Mucosa of rectum (tissue), 2 donors: ENCODE measurements at regions not wholly inside any gene's neighbourhood (a gene's known extent, or its start where the extent isn't known, plus 50 kb on each side); places are given as distances from the start of the nearest gene placed in this dataset.

ENCODE experiments used
- H3K27ac ChIP-seq, 2 donors: one replicate each; pipeline ENCODE4 v1.7.0; 2013; ENCODE audit warnings: inconsistent platforms in 2 of 2, low read depth in 2 of 2, low read length in 2 of 2
- H3K27me3 ChIP-seq, 2 donors: one replicate each; pipeline ENCODE4 v1.7.0; 2013; ENCODE audit warnings: low read length in 2 of 2; ENCODE audit not compliant: control insufficient read depth in 2 of 2, insufficient read depth in 2 of 2
- H3K36me3 ChIP-seq, 2 donors: one replicate each; pipeline ENCODE4 v1.7.0; 2013; ENCODE audit warnings: low read length in 2 of 2; ENCODE audit not compliant: control insufficient read depth in 2 of 2, insufficient read depth in 2 of 2
- H3K4me1 ChIP-seq, 2 donors: one replicate each; pipeline ENCODE4 v1.7.0; 2013; ENCODE audit warnings: low read length in 2 of 2, mild to moderate bottlenecking in 1 of 2; ENCODE audit not compliant: control insufficient read depth in 2 of 2, insufficient read depth in 2 of 2
- H3K4me3 ChIP-seq, 2 donors: one replicate each; pipeline ENCODE4 v1.7.0; 2013; ENCODE audit warnings: low read length in 2 of 2
- H3K9ac ChIP-seq, 2 donors: one replicate each; pipeline ENCODE4 v1.7.0; 2013; ENCODE audit warnings: low read length in 2 of 2, low read depth in 1 of 2, mild to moderate bottlenecking in 1 of 2
- H3K9me3 ChIP-seq, 2 donors: one replicate each; pipeline ENCODE4 v1.7.0; 2013; ENCODE audit warnings: low read length in 2 of 2; ENCODE audit not compliant: control insufficient read depth in 2 of 2
- donor health status: healthy.
- donor health status: Normal muscosa, but diverticular disease.

GRCh38 chr10:55311848-55312635, 511.0 kb upstream of the PCDH15 start:
- no peak overlapping the region for H3K27ac ChIP-seq
- no peak overlapping the region for H3K4me3 ChIP-seq
- no peaks in the 10 kb centered on the region for H3K27me3 ChIP-seq
- no peaks in the 10 kb centered on the region for H3K36me3 ChIP-seq
- no peak overlapping the region for H3K9ac ChIP-seq
- no peaks in the 10 kb centered on the region for H3K9me3 ChIP-seq
- no peaks in the 10 kb centered on the region for H3K4me1 ChIP-seq

GRCh38 chr10:55310143-55310542, 509.1 kb upstream of the PCDH15 start:
- Histone ChIP-seq H3K27me3 (no peaks in the 10 kb centered on the region), H3K9me3 (no peaks in the 10 kb centered on the region), H3K9ac (no peak overlapping the region), H3K4me3 (no peak overlapping the region), H3K36me3 (no peaks in the 10 kb centered on the region), H3K4me1 (no peaks in the 10 kb centered on the region), H3K27ac (no peak overlapping the region)

- H3K9ac ChIP-seq, result no peak overlapping the region
- H3K4me3 ChIP-seq, result no peak overlapping the region
- no peaks in the 10 kb centered on the region for H3K27me3 ChIP-seq
- no peaks in the 10 kb centered on the region for H3K4me1 ChIP-seq
- H3K36me3 ChIP-seq, result no peaks in the 10 kb centered on the region
- H3K9me3 ChIP-seq, result no peaks in the 10 kb centered on the region
- no peak overlapping the region for H3K27ac ChIP-seq
Measured at GRCh38 chr10:55305285-55305684, 504.3 kb upstream of the PCDH15 start.

GRCh38 chr10:55287346-55287745, 486.3 kb upstream of the PCDH15 start:
- no peaks in the 10 kb centered on the region for H3K9me3 ChIP-seq
- no peaks in the 10 kb centered on the region for H3K27me3 ChIP-seq
- H3K9ac ChIP-seq, result no peak overlapping the region
- no peaks in the 10 kb centered on the region for H3K36me3 ChIP-seq
- H3K4me1 ChIP-seq, result no peaks in the 10 kb centered on the region
- no peak overlapping the region for H3K4me3 ChIP-seq
- no peak overlapping the region for H3K27ac ChIP-seq

- Histone ChIP-seq H3K36me3 (no peaks in the 10 kb centered on the region), H3K27me3 (no peaks in the 10 kb centered on the region), H3K27ac (no peak overlapping the region), H3K9ac (no peak overlapping the region), H3K9me3 (no peaks in the 10 kb centered on the region), H3K4me1 (no peaks in the 10 kb centered on the region), H3K4me3 (no peak overlapping the region)
Measured at GRCh38 chr10:55283031-55283430, 482.0 kb upstream of the PCDH15 start.

GRCh38 chr10:55280696-55281095, 479.7 kb upstream of the PCDH15 start:
- Histone ChIP-seq H3K4me1 (no peaks in the 10 kb centered on the region), H3K9ac (no peak overlapping the region), H3K27me3 (no peaks in the 10 kb centered on the region), H3K4me3 (no peak overlapping the region), H3K36me3 (no peaks in the 10 kb centered on the region), H3K27ac (no peak overlapping the region), H3K9me3 (no peaks in the 10 kb centered on the region)

GRCh38 chr10:55277549-55277948, 476.5 kb upstream of the PCDH15 start:
- Histone ChIP-seq H3K4me3 (no peak overlapping the region), H3K9ac (no peak overlapping the region), H3K27ac (no peak overlapping the region), H3K36me3 (no peaks in the 10 kb centered on the region), H3K4me1 (no peaks in the 10 kb centered on the region), H3K9me3 (no peaks in the 10 kb centered on the region), H3K27me3 (no peaks in the 10 kb centered on the region)

- H3K9me3 ChIP-seq, result no peaks in the 10 kb centered on the region
- no peak overlapping the region for H3K27ac ChIP-seq
- no peak overlapping the region for H3K9ac ChIP-seq
- H3K27me3 ChIP-seq, result no peaks in the 10 kb centered on the region
- H3K36me3 ChIP-seq, result no peaks in the 10 kb centered on the region
- H3K4me1 ChIP-seq, result no peaks in the 10 kb centered on the region
- H3K4me3 ChIP-seq, result no peak overlapping the region
Measured at GRCh38 chr10:55274367-55274766, 473.3 kb upstream of the PCDH15 start.

- H3K4me1 ChIP-seq, result no peaks in the 10 kb centered on the region
- H3K4me3 ChIP-seq, result no peak overlapping the region
- H3K9me3 ChIP-seq, result no peaks in the 10 kb centered on the region
- no peak overlapping the region for H3K27ac ChIP-seq
- no peaks in the 10 kb centered on the region for H3K27me3 ChIP-seq
- no peak overlapping the region for H3K9ac ChIP-seq
- H3K36me3 ChIP-seq, result no peaks in the 10 kb centered on the region
Measured at GRCh38 chr10:55273946-55274345, 472.9 kb upstream of the PCDH15 start.

GRCh38 chr10:55272886-55273285, 471.9 kb upstream of the PCDH15 start:
- H3K4me3 ChIP-seq, result no peak overlapping the region
- no peak overlapping the region for H3K9ac ChIP-seq
- no peaks in the 10 kb centered on the region for H3K4me1 ChIP-seq
- no peaks in the 10 kb centered on the region for H3K27me3 ChIP-seq
- no peaks in the 10 kb centered on the region for H3K36me3 ChIP-seq
- no peak overlapping the region for H3K27ac ChIP-seq
- no peaks in the 10 kb centered on the region for H3K9me3 ChIP-seq
